H1 (cell line): ENCODE measurements at regions not wholly inside any gene's neighbourhood (a gene's known extent, or its start where the extent isn't known, plus 50 kb on each side); places are given as distances from the start of the nearest gene placed in this dataset.

Experiments used
- BCL11A ChIP-seq, 2 experiments: IDR thresholded peaks; one replicate each; pipeline ENCODE4 v1.6.1; 2011; ENCODE audit warnings: low read depth in 2 of 2, low read length in 2 of 2, mild to moderate bottlenecking in 2 of 2
- CEBPB ChIP-seq: IDR thresholded peaks from 2 replicates; pipeline ENCODE4 v1.6.1; 2012; ENCODE audit warnings: low read depth, low read length
- CREB1 ChIP-seq: IDR thresholded peaks from 2 replicates; pipeline ENCODE4 v1.6.1; 2012; ENCODE audit warnings: inconsistent platforms
- CTCF ChIP-seq, 3 experiments: IDR thresholded peaks; 1 replicate in 2 of 3; 2 replicates in 1 of 3; pipeline versions ENCODE4 v1.5.1 to v1.6.1; 2011; ENCODE audit warnings: low read length in 3 of 3, mild to moderate bottlenecking in 3 of 3, inconsistent platforms in 2 of 3, low read depth in 1 of 3, moderate library complexity in 1 of 3; ENCODE audit not compliant: insufficient read depth in 1 of 3; ENCODE audit errors: control extremely low read depth in 1 of 3
- EP300 ChIP-seq, 2 experiments: IDR thresholded peaks; 1 replicate in 1 of 2; 2 replicates in 1 of 2; pipeline ENCODE4 v1.6.1; 2011 to 2012; ENCODE audit warnings: low read depth in 2 of 2, low read length in 2 of 2, mild to moderate bottlenecking in 2 of 2, borderline replicate concordance in 1 of 2, inconsistent platforms in 1 of 2, moderate library complexity in 1 of 2
- HDAC6 ChIP-seq: IDR thresholded peaks from one replicate; pipeline ENCODE4 v1.7.1; 2012; ENCODE audit warnings: low read depth, mild to moderate bottlenecking, inconsistent platforms, low read length, moderate library complexity
- MAX ChIP-seq: IDR thresholded peaks from 2 replicates; pipeline ENCODE4 v1.6.1; 2012; ENCODE audit warnings: inconsistent platforms
- POLR2A ChIP-seq, 2 experiments: IDR thresholded peaks; 1 replicate in 1 of 2; 2 replicates in 1 of 2; pipeline ENCODE4 v1.6.1; 2011; ENCODE audit warnings: low read depth in 2 of 2, low read length in 2 of 2, mild to moderate bottlenecking in 2 of 2; ENCODE audit errors: control extremely low read depth in 1 of 2
- POU5F1 ChIP-seq: IDR thresholded peaks from 2 replicates; pipeline ENCODE4 v1.6.1; 2011; ENCODE audit warnings: low read depth, mild to moderate bottlenecking, low read length, moderate library complexity
- TCF12 ChIP-seq: IDR thresholded peaks from 2 replicates; pipeline ENCODE4 v1.6.1; 2011; ENCODE audit warnings: low read depth, mild to moderate bottlenecking, low read length
- YY1 ChIP-seq: IDR thresholded peaks from 2 replicates; pipeline ENCODE4 v1.6.1; 2011; ENCODE audit warnings: low read depth, mild to moderate bottlenecking, low read length
- ZNF274 ChIP-seq: IDR thresholded peaks from 2 replicates; pipeline ENCODE4 v1.7.0; 2012; ENCODE audit warnings: low read length, borderline replicate concordance; ENCODE audit errors: extremely low read depth

GRCh38 chr10:8800426-8800825, 745.9 kb downstream of the GATA3 start:
- TF ChIP-seq ZNF274: no peak
- TF ChIP-seq EP300 (IDR thresholded peaks at IDR 0.05; ENCODE audit: borderline replicate concordance in 1 of 2, low read depth in 2 of 2, low read length in 2 of 2): no peak
- TF ChIP-seq TCF12: no peak
- TF ChIP-seq CTCF (IDR thresholded peaks at IDR 0.05; ENCODE audit: control extremely low read depth in 1 of 3, insufficient read depth in 1 of 3, low read depth in 1 of 3, low read length in 3 of 3): no peak
- no peak for TF ChIP-seq BCL11A (IDR thresholded peaks at IDR 0.05; ENCODE audit: low read depth in 2 of 2, low read length in 2 of 2)
- no peak for TF ChIP-seq POU5F1
- TF ChIP-seq YY1: no peak
- no peak for TF ChIP-seq POLR2A (IDR thresholded peaks at IDR 0.05; ENCODE audit: control extremely low read depth in 1 of 2, low read depth in 2 of 2, low read length in 2 of 2)
- TF ChIP-seq HDAC6: no peak
- TF ChIP-seq CEBPB: no peak
- TF ChIP-seq MAX: no peak
- no peak for TF ChIP-seq CREB1
